SKM-1 (cell line): ENCODE measurements at regions not wholly inside any gene's neighbourhood (a gene's known extent, or its start where the extent isn't known, plus 50 kb on each side); places are given as distances from the start of the nearest gene placed in this dataset.

Experiments used
- DNase-seq: peaks from one replicate; lab custom pipeline; 2025; ENCODE audit not compliant: unreplicated experiment; lab: John Stamatoyannopoulos, UW

- no peak for DNase-seq
These were observed 591.6 kb upstream of the PFKP start for GRCh38 chr10:2475711-2476217.

GRCh38 chr10:2471811-2472210 lies 595.5 kb upstream of the PFKP start:
- DNase-seq: no peak

GRCh38 chr10:2469802-2470201 lies 597.5 kb upstream of the PFKP start:
- no peak for DNase-seq

- no peak for DNase-seq
These were observed 602.9 kb upstream of the PFKP start for GRCh38 chr10:2464483-2464882.

- DNase-seq: no peak
These were observed 604.0 kb upstream of the PFKP start for GRCh38 chr10:2463316-2463715.

GRCh38 chr10:2462581-2462980 lies 604.8 kb upstream of the PFKP start:
- DNase-seq: no peak

- DNase-seq: no peak
These were observed 606.5 kb upstream of the PFKP start for GRCh38 chr10:2460812-2461211.

GRCh38 chr10:2459713-2460112 lies 607.6 kb upstream of the PFKP start:
- no peak for DNase-seq

GRCh38 chr10:2456834-2457233 lies 610.5 kb upstream of the PFKP start:
- no peak for DNase-seq

- no peak for DNase-seq
These were observed 622.0 kb upstream of the PFKP start for GRCh38 chr10:2445370-2445769.

- no peak for DNase-seq
These were observed 627.4 kb upstream of the PFKP start for GRCh38 chr10:2439983-2440382.

- no peak for DNase-seq
These were observed 628.3 kb upstream of the PFKP start for GRCh38 chr10:2439000-2439399.

GRCh38 chr10:2438248-2438939 lies 629.0 kb upstream of the PFKP start:
- DNase-seq: no peak

- DNase-seq: no peak
These were observed 630.4 kb upstream of the PFKP start for GRCh38 chr10:2436933-2437332.

- no peak for DNase-seq
These were observed 635.4 kb upstream of the PFKP start for GRCh38 chr10:2431961-2432360.

- DNase-seq: no peak
These were observed 639.9 kb upstream of the PFKP start for GRCh38 chr10:2427412-2427811.

GRCh38 chr10:2425320-2425719 lies 642.0 kb upstream of the PFKP start:
- DNase-seq: no peak

- DNase-seq: no peak
These were observed 652.8 kb upstream of the PFKP start for GRCh38 chr10:2414562-2414961.

- no peak for DNase-seq
These were observed 653.3 kb upstream of the PFKP start for GRCh38 chr10:2414039-2414438.

GRCh38 chr10:2410049-2410448 lies 657.3 kb upstream of the PFKP start:
- no peak for DNase-seq

GRCh38 chr10:2401459-2401858 lies 664.1 kb upstream of the ADARB2 start:
- no peak for DNase-seq

GRCh38 chr10:2399482-2399881 lies 662.2 kb upstream of the ADARB2 start:
- no peak for DNase-seq

GRCh38 chr10:2392145-2392812 lies 655.0 kb upstream of the ADARB2 start:
- DNase-seq: no peak
